GM18861 (cell line): ENCODE measurements at regions not wholly inside any gene's neighbourhood (a gene's known extent, or its start where the extent isn't known, plus 50 kb on each side); places are given as distances from the start of the nearest gene placed in this dataset.
"Not testable (repeated sequence)": the region's sequence is repeated elsewhere in the genome, so short reads cannot be mapped to it uniquely, and the experiment has no call there.

ENCODE experiments used
- ATAC-seq: cut with Tn5 transposase; IDR thresholded peaks from one replicate; pipeline ENCODE4 v1.9.1; 2021; ENCODE audit not compliant: unreplicated experiment

GRCh38 chr6:69489970-69490369, 306.8 kb downstream of the LMBRD1 start:
- ATAC-seq = no peak

DNA sequence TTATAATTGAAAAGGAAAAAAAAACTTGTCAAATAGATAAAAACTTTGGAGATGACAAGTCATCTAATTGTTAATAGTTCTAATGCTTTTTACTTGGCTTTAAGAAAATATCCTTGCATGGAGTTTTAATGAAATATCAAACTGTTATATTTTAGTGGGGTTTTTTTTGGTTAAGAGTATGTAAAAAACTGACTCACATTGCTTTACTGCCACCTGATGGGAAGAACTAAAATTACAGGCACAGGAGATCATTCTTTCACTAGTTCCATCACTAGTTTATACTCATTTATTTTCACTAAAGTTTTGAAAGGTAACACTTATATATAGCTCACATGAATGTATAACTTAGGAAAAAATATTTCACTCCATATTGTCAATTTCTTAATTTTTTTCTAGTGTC, 309.1 kb downstream of the LMBRD1 start:
- no peak for ATAC-seq

GRCh38 chr6:69466979-69467570, 329.7 kb downstream of the LMBRD1 start:
- ATAC-seq = no peak

DNA sequence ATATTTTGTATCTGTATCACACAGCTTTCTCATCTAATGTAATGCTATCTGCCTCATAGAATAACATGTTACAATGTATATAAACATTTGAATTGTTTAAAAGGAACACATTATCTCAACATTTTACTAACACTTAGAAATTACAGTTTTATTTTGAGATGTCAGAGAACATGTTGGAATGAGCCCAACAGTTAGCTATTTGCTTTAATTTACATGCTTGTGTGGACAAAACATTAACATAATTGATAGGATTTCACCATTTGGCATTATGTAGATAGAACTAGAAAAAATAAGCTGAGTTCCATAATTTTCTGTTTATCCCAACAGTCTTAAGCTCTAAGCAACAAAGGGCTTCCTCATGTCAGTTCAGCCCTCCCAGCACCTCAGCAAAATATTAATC, 330.9 kb downstream of the LMBRD1 start:
- no peak for ATAC-seq

DNA sequence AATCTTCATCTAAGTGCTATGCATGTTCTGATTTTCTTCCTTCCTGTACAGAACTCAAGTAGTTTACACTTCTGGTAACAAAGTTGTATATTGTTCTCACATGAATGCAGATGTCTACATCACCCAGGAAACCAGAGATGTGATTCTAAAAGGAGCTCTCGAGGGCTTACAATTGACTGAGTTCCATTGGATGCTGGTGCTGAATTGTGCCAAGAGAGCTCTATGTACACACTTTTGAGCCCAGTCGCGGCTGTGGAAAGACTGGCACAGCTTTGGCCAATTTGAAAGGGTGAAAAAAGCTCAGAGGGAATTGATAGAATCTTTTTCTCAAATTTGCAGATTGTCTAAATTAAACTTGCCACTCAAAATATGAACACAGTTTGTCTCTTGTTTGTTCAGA, 340.7 kb downstream of the LMBRD1 start:
- no peak for ATAC-seq

GRCh38 chr6:69454619-69455018, 342.2 kb downstream of the LMBRD1 start:
- ATAC-seq = not testable (repeated sequence)

- ATAC-seq = not testable (repeated sequence)
Observed at GRCh38 chr6:69450493-69450892, 346.3 kb downstream of the LMBRD1 start.

GRCh38 chr6:69449887-69450286, 346.9 kb downstream of the LMBRD1 start:
- no peak for ATAC-seq
